ENCODE measurements at regions not wholly inside any gene's neighbourhood (a gene's known extent, or its start where the extent isn't known, plus 50 kb on each side); places are given as distances from the start of the nearest gene placed in this dataset.

GRCh38 chr2:66890166-66890742 is 455.3 kb downstream of the MEIS1 start:
- intact Hi-C loops (cut with DNase I; ENCODE audit: low total_unique reads) = no loop called here
- ATAC-seq (no peak), DNase-seq (no peak)
- no peak for TF ChIP-seq CTCF (IDR thresholded peaks at IDR 0.05 in 4 of 5, conservative IDR thresholded peaks at IDR 0.05 in 1 of 5)
- TF ChIP-seq POLR2A (IDR thresholded peaks at IDR 0.05) = no peak
- H3K27ac ChIP-seq = no peak overlapping the region
- no peaks in the 10 kb centered on the region for H3K4me1 ChIP-seq
- H3K27me3 ChIP-seq = no peaks in the 10 kb centered on the region
- in situ Hi-C loops (cut with MboI; ENCODE audit: low sequenced_read_pairs in 4 of 4) = no loop called here
- no peak overlapping the region for H3K4me3 ChIP-seq
- no peaks in the 10 kb centered on the region for H3K9me3 ChIP-seq
- H3K36me3 ChIP-seq = no peaks in the 10 kb centered on the region

- Histone ChIP-seq H3K36me3 (no peaks in the 10 kb centered on the region), H3K9me3 (no peaks in the 10 kb centered on the region), H3K4me3 (no peak overlapping the region), H3K27ac (no peak overlapping the region), H3K4me1 (no peaks in the 10 kb centered on the region), H3K27me3 (no peaks in the 10 kb centered on the region)
- ATAC-seq (no peak), DNase-seq (no peak)
- intact Hi-C loops (cut with DNase I; ENCODE audit: low total_unique reads) = no loop called here
- in situ Hi-C loops (cut with MboI; ENCODE audit: low sequenced_read_pairs in 4 of 4) = no loop called here
- TF ChIP-seq CTCF (IDR thresholded peaks at IDR 0.05 in 4 of 5, conservative IDR thresholded peaks at IDR 0.05 in 1 of 5) = no peak
- TF ChIP-seq POLR2A (IDR thresholded peaks at IDR 0.05) = no peak
Measured at GRCh38 chr2:66895206-66895605, 460.3 kb downstream of the MEIS1 start.

- Histone ChIP-seq H3K27me3 (no peaks in the 10 kb centered on the region), H3K9me3 (no peaks in the 10 kb centered on the region), H3K4me1 (no peaks in the 10 kb centered on the region), H3K4me3 (no peak overlapping the region), H3K27ac (no peak overlapping the region), H3K36me3 (no peaks in the 10 kb centered on the region)
- ATAC-seq (no peak), DNase-seq (no peak)
- intact Hi-C loops (cut with DNase I; ENCODE audit: low total_unique reads) (no loop called here), in situ Hi-C loops (cut with MboI; ENCODE audit: low sequenced_read_pairs in 4 of 4) (no loop called here)
- no peak for TF ChIP-seq CTCF (IDR thresholded peaks at IDR 0.05 in 4 of 5, conservative IDR thresholded peaks at IDR 0.05 in 1 of 5)
- no peak for TF ChIP-seq POLR2A (IDR thresholded peaks at IDR 0.05)
Measured at GRCh38 chr2:66896131-66896530, 461.2 kb downstream of the MEIS1 start.

- no peak overlapping the region for H3K27ac ChIP-seq
- ATAC-seq = no peak
Measured at GRCh38 chr2:66897181-66897580, 462.3 kb downstream of the MEIS1 start.

GRCh38 chr2:66897691-66898150 is 462.8 kb downstream of the MEIS1 start:
- intact Hi-C loops (cut with DNase I; ENCODE audit: low total_unique reads) (no loop called here), in situ Hi-C loops (cut with MboI; ENCODE audit: low sequenced_read_pairs in 4 of 4) (no loop called here)
- H3K36me3 ChIP-seq = no peaks in the 10 kb centered on the region
- no peak for TF ChIP-seq CTCF (IDR thresholded peaks at IDR 0.05 in 4 of 5, conservative IDR thresholded peaks at IDR 0.05 in 1 of 5)
- TF ChIP-seq POLR2A (IDR thresholded peaks at IDR 0.05) = no peak
- no peak overlapping the region for H3K4me3 ChIP-seq
- H3K4me1 ChIP-seq = no peaks in the 10 kb centered on the region
- ATAC-seq (no peak), DNase-seq (no peak)
- H3K9me3 ChIP-seq = no peaks in the 10 kb centered on the region
- no peak overlapping the region for H3K27ac ChIP-seq
- H3K27me3 ChIP-seq = no peaks in the 10 kb centered on the region

More at GRCh38 chr2:66897181-66897580, 462.3 kb downstream of the MEIS1 start:
- Histone ChIP-seq H3K36me3 (no peaks in the 10 kb centered on the region), H3K4me3 (no peak overlapping the region), H3K4me1 (no peaks in the 10 kb centered on the region), H3K9me3 (no peaks in the 10 kb centered on the region), H3K27me3 (no peaks in the 10 kb centered on the region)
- no peak for DNase-seq
- no peak for TF ChIP-seq POLR2A (IDR thresholded peaks at IDR 0.05)
- in situ Hi-C loops (cut with MboI; ENCODE audit: low sequenced_read_pairs in 4 of 4) (no loop called here), intact Hi-C loops (cut with DNase I; ENCODE audit: low total_unique reads) (no loop called here)
